HG02763 (cell line): ENCODE measurements at regions not wholly inside any gene's neighbourhood (a gene's known extent, or its start where the extent isn't known, plus 50 kb on each side); places are given as distances from the start of the nearest gene placed in this dataset.
A peak's percentile ranks its signal among the peaks of the same experiment; 100 is the strongest.
"Not testable (repeated sequence)": the region's sequence is repeated elsewhere in the genome, so short reads cannot be mapped to it uniquely, and the experiment has no call there.

Experiments
- ATAC-seq: cut with Tn5 transposase; IDR thresholded peaks from one replicate; pipeline ENCODE4 v1.9.1; 2021; ENCODE audit warnings: mild to moderate bottlenecking, moderate library complexity; ENCODE audit not compliant: unreplicated experiment

DNA sequence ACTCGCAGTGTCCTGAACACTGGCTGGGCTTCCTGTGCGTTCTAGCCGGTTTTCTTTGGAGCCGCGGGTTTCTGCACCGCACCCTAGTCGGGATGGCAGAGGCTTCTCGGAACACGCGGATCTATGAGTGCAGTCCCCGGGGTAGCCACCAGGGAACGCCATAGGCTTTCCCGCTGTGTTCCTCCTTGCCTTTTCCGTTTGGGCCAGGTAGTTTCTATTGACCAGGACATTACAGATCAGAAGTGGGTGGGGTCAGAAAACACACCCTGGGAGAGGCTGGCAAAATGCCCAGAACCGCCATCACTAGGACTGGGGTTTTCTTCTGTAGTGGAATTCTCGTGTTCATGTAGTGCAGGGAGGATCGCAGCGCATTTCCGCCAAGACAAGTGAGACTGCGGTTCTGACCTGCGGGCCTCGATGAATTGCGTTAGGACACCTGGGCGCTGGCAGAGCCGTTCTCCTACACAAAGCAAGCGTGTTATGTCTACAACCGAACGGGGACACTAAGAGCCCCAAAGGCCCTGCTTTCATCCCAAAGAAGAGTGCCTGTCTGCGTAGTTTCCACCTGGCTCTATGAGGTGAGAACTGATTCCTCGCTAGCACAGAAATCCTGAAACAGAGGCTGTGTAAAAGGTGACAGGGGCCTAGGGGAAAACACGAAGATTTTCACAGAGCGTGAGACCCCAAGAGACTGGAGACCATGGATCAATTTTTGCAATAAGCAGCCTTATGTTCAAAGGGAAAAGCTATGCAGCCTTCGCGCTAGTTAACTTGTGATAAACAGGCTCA lies 121.5 kb downstream of the PPIAL4G start:
- ATAC-seq = not testable (repeated sequence)

DNA sequence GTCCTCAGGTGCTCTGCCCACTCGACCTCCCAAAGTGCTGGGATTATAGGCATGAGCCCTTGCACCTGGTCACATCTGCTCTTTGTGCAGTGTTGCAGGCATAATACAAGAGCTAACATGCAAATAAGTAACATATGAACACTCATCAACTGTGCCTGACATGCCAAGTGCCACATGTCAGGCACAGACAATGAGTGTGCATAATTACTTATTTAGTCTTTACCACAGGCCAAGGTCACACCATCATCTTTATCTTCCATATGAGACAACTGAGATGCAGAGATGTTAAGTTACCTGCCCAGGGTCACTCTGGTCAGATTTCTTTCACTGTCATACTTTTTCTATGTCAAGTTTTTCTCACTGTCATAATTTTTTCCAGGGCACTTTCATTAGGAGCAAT lies 126.1 kb downstream of the PPIAL4G start:
- no peak for ATAC-seq

DNA sequence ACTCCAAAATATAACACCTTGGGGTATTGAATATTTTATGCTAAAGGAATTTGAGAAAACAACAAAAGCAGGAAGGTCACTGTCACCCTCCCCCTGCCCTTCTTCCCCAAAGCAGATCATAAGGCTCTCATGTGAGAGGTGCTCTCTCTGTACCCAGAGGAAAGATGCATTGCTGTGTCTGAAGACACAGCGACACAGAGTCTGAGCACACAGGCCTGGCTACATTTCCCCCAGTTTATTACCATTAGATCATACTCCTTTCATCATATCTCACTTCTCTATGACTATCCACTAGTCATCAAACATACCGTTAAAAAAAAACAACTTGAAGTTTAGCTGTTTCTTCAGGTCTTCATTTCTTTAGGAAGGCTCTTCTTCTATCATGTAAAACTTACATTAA lies 127.1 kb downstream of the PPIAL4G start:
- ATAC-seq = no peak

DNA sequence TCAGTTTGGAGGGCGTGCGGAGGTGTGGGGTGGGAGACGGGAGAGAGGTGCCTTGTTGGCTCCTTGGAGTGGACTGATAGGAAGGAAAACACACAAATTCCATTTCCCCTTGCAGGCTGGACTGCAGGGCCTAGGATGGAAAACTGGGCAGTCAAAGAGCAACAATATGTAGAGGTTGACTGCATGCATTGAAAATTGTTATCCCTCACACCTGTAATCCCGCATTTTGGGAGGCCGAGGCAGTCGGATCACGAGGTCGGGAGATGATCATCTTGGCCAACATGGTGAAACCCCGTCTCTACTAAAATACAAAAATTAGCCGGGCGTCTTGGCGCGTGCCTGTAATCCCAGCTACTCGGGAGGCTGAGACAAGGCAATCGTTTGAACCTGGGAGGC lies 128.2 kb downstream of the PPIAL4G start:
- no peak for ATAC-seq

DNA sequence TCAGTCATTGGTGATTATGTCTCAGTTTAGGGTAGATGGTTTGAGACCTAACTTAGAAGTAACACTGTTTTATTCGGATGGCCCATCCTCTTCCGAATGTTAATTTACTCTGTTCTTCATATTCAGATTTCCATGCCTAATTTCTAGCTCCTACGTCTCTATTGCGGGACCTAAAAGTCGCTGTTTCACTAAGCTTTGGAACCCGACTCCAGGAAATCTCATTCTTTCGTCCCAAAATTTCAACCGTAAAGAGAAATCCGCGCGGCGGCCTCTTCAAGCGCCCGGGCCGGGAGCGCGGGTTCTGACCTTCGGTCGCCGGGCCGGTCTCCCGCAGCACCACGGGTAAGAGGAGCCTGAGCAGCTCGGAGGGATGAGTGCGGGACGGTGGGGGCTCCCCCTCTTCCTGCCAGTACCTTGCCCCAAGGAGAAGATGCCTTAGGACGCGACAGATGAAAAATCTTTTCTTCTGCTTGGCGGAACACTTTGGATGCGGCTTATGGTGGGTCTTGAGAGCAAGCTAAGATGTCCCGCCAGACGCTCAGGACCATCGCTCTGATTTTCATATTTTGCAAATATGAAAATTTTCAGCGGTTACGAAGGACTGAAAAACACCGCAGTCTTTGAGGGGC lies 128.7 kb downstream of the PPIAL4G start:
- no peak for ATAC-seq

DNA sequence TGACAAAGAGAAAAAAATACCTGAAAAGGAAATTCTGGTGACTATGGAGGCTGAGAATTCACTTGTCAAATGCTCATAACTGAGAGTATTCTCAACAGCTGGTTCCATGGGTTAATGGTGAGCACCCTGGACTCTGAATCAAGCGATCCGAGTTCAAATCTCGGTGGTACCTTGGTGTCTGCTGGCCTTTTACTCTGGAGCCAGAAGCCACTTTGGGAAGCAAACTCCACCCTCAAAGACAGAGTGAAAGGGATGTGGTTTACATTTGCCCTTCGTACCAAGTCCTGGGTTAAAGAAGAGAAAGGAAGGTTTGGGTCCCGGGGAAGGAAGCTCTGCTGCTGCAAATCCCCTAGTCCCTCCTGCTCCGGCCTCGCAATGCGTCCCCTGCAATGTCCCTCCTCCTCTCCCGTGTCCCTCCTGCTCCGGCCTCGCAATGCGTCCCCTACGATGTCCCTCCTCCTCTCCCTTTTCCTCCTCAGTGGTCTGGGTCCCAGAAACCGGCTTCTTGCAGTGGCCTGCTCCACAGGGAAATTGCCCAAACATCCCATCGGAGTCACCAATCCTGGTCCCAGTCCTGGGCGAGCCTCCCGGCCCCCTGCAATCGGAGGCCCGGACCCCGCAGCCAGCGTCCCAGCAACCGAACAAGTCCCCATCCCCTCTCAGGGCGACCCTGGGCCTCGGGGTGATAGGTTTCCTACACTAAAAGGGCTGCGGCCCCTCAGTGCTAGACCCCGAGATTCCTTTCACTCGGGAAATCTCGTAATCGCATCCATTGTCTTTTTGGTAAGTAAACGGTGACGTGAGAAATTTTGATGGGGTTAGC lies 129.4 kb downstream of the PPIAL4G start:
- ATAC-seq = no peak

DNA sequence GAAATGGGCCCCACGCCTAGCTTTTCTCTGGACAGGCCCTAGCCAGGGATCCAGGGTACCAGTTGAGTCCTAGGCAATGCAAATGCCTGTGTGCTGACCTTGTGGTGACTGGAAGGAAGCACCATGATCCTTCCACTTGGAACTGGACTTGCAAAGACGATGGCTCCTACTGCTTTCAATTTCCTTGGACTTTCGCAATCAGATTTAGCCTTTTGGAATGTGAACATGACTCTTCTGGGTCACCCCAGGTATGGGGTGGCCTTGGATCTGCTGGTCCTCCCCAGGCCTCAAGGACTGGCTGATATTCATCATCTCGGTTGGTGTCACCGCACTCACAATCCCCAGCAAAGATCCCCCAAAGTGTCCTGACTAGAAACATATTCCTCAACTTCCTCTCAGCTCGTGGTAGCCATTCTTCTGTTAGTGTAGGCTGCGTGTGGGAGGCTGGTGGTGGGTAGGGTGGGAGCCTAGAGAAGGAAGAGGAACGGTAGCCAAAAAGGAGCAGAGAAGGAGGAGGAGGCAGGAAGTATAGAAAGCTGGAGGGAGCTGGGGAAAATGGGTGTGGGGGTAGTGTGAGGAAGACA lies 130.5 kb downstream of the PPIAL4G start:
- no peak for ATAC-seq

DNA sequence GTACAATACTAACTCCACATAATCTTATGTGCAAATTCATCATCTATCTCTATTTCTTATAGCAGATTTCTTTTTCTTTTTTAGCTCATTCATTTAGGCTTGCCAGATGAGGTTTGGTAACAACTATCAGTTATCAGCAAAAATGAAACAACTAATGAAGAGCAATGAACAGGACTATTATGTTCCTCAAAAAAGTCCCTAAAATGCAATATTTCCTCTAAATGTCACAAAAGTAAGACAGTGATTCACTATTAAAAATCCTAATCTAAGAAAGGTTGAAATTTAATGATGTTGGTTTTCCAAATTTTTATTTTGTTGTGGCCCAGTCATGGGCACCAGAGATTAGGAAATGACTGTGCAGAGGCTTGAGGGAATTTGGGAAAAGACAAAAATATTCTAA lies 135.3 kb downstream of the PPIAL4G start:
- no peak for ATAC-seq

DNA sequence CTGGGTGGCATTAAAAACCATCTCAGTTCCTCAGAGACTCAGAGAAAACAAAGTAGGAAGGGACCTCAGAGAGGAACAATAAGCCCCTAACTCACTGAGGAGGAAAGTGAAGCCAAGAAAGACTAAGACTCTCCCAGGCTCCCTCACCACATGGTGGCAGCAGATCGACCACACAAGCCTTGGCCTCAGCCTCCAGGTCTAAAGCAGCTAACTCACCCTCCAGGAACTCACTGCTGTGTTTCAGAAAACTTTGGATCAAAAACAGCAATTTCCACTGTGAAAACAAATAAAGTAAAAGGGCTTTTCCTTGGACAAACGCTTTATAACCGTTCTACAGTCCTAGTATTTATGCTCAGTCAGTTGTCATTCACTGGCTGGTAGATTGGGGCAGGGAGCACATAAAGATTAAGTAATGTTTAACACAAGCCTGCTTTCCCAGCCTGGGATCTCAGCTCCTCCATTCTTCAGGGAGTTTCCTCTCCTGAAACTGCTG lies 137.4 kb downstream of the PPIAL4G start:
- ATAC-seq = not testable (repeated sequence)

DNA sequence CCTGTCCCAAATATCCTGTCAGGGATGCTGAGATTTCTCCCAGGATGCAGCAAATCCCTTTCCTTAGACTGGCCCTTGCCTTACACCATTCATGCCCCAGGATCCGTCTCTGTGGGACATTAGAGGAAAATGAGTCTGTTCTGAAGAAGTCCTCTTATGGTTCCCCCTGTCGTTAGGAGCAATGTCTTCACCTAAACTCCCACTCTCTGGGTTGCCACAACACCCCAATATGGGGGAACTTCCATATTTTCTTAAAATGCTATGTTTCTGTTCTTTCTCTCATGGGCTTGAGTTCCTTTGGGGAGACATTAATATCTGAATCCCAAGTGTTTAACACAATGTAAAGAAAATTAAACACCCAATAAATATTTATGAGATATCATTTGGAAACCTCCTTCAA lies 138.5 kb downstream of the PPIAL4G start:
- not testable (repeated sequence) for ATAC-seq

DNA sequence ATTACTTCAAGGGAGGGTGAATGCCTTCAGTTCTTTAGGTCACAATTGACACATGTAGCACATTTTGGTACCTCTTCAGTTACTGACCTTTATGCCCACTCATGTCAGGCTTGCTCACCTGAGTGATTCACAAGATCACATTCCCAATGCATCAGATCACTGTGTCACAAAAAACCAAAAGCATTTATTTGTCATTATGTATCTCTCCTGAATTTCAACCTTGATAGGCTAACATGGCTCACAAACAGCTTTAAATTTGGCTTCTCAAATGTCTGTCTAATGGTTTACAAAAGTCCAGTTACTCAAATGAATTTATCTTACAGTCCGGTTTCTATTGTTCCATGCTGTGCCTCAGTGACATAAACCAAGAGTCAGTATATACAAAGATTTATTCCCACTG lies 141.4 kb downstream of the PPIAL4G start:
- ATAC-seq = not testable (repeated sequence)

DNA sequence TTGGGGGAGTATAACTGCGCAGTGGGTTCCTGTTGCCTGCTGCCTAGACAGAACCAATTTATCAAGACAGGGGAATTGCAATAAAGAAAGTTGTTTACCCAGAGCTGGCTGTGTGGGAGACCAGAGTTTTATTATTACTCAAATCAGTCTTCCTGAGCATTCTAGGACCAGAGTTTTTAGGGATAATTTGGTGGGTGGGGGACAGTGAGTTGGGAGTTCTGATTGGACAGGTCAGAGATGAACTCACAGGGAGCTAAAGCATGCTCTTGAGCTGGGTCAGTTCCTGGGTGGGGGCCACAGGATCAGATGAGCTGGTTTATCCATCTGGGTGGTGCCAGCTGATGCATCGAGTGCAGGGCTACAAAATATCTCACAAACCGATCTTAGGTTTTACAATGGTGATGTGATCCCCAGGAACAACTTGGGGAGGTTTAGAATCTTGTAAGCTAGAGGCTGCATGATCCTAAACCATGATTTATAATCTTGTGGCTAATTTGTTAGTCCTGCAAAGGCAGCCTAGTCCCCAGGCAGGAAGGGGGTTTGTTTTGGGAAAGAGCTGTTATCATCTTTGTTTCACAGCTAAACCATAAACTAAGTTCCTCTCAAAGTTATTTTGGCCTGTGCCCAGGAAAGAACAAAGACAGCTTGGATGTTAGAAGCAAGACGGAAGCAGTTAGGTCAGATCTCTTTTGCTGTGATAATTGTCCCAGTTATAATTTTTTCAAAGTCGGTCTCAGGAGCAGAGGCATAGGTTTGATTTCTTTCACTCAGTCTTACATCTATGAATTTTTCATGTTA lies 146.8 kb downstream of the PPIAL4G start:
- ATAC-seq = not testable (repeated sequence)

DNA sequence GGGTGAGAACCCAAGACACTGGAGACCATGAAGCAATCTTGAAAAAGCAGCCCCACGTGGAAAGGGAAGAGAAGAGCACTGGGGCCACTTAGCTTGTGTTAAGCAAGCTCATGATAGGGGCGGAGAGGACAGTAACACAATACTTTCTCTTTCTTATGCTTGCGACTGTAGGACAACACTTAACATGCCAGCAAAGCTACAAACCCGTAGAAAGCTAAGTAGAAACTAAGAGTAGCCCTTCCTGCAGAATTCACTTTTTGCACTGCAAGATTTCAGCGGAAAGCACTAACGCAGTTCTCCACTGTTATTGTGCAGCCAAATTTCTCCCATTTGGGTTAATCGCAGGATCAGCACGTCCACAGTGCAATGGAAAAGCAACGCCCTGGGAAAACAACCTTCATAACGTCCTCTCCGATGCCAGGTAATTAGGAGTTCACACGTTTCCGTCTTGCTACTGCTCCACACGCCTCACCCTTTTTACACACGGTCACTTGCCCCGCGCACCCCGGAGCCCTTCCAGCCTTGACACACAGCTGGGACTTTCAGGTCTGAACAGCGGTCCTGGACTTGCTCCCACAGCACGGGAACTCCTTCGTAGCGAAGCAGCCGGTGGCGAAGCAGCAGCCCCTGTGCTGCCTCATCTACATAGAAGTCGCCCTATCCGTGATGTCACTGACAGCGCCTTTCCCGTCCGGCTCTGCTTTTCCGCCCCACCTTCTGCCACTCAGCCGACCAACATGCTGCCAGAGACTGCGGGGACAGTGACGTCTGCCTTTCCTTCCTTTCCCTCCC lies 148.6 kb downstream of the PPIAL4G start:
- ATAC-seq = peak; percentile 64

DNA sequence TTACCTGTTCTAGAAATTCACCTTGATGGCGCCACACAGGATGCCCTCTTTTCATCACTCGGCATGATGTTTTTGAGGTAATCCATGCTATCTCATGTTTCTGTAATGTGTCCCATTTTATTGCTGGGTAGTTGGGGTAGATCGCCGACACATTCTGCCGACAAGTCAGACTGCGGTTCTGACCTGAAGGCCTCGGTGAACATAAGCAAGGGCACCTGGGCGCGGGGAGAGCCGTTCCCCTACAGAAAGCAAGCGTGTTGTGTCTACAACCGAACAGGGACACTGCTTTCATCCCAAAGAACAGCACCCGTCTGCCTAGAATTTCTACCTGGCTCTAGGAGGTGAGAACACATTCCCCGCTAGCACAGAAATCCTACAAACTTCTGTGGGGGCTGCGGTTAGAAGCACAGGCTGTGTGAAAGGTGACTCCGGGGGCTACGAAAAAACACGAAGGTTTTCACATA lies 149.2 kb downstream of the PPIAL4G start:
- ATAC-seq = no peak

DNA sequence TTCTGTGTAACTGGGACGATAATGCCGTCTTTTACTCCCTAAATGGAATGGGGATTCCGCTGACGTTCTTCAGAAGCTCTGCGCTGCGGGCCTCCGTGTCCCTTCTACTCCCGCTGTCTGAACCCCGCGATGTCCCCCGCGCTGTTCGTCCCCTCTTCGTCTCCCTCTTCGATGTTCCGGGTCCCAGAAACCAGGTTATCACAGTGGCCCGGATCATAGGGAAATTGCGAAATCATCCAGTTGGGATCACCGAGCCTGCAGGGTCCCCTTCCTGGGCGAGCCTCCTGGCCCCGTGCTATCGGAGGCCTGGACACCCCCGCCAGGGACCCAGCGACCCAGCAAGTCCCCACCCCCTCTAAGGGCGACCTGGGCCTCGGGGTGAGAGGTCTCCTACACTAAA lies 154.2 kb downstream of the PPIAL4G start:
- no peak for ATAC-seq

DNA sequence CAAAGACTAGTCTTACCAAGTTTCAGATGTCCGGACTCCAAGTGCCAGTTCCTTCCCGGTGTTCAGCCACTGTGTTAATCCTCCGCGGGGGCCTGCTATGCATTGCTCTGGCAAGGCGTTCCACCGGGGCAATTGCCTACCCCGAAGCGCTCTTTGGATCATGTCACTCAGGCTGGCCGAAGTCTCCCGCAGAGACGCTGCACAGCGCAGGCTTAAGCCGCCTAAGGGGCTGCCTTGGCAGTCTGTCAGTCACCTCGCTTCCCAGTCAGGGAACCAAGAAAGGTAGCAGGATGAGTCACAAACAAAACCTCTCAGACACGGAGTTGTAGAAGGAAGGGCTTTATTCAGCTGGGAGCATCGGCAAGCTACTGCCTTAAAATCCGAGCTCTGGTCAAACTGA lies 158.1 kb downstream of the PPIAL4G start:
- ATAC-seq = not testable (repeated sequence)

DNA sequence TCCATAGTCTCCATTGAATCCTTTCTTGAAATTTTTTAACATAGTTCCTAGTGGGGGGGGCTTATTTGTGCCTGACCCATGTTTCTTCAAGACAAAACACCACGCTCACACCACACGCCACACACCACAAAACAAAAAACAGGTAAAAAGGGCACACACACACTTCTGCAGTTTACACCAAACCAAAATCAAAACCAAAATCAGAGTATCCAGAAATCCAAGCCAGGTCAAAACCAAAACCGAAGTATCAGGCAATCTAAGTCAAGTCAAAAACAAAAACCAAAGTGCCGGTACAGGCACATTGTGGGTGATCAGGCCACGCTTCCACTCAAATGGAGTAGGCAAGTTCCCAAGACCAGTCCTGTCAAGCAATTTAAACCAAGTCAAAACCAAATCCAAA lies 158.6 kb downstream of the PPIAL4G start:
- not testable (repeated sequence) for ATAC-seq

DNA sequence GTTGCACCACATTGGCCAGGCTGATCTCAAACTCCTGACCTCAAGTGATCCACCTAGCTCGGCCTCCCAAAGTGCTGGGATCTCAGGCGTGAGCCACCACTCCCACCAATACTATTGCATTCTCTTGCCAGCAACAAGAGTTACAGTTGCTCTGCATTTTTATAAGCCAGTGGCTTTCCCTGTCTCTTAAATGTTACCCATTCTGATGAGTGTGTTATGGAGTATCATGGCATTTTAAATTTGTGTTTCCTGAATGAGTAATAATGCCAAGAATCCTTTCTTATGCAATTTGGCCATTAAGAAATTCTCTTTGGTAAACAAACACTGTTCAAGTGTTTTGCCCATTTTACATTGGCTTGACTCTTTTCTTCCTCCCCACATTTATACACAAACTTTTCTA lies 163.0 kb downstream of the PPIAL4G start:
- not testable (repeated sequence) for ATAC-seq

DNA sequence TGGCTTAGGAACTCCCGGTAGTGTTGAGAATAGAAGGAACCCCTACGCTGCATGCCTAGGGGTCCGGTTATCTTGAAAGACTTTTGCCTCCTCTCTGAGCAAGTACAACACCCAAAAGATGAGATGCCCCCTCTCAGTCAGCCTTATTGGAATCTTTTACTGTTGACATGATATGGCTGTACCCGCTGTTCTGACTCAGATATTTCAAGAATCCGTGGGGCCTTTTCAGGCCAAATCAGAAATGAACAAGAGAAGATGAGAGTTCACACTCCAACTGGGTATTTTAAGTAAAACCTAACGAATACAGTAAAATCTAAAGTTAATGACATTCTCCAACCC lies 164.2 kb downstream of the PPIAL4G start:
- no peak for ATAC-seq
